ENCODE measurements at regions not wholly inside any gene's neighbourhood (a gene's known extent, or its start where the extent isn't known, plus 50 kb on each side); places are given as distances from the start of the nearest gene placed in this dataset.

GRCh38 chr12:62128175-62128975, 131.8 kb upstream of the USP15 start:
- Mint-ChIP-seq H3K9me3 (no peaks in the 10 kb centered on the region), H3K36me3 (no peaks in the 10 kb centered on the region), H3K27ac (no peak overlapping the region), H3K4me3 (no peak overlapping the region), H3K4me1 (no peaks in the 10 kb centered on the region), H3K27me3 (peaks cover 8% of the 10 kb centered on the region)
- CTCF ChIA-PET: interaction anchor here (1.0 kb wide), 1 partner anchor 65 kb away, joined by 3 read pairs; no protein-coding TSS in a partner anchor
- DNase-seq: no peak

GRCh38 chr12:62129291-62129690, 130.9 kb upstream of the USP15 start:
- CTCF ChIA-PET: no interaction called here
- peaks cover 4% of the 10 kb centered on the region for H3K27me3 Mint-ChIP-seq

DNA sequence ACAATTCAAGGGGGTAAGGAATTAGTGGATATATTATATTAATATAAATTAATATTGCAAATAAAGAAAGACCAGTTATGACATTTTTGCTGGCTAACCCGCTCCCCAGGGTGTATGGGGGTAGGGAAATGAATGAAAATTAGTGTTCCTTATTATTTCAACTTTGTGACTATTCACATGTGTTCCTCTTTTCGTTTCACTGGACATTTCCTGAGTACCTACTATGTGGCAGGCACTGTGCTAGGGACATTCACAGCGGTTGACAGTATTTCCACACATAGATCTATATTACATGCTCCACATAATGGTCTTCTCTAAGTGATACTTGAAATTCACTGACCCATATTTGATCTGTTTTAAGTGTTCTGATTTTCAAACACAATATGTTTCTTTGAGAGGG, 129.8 kb upstream of the USP15 start:
- no peak overlapping the region for H3K4me3 Mint-ChIP-seq
- no peaks in the 10 kb centered on the region for H3K9me3 Mint-ChIP-seq
- no peak overlapping the region for H3K27ac Mint-ChIP-seq
- no peaks in the 10 kb centered on the region for H3K36me3 Mint-ChIP-seq
- no peaks in the 10 kb centered on the region for H3K4me1 Mint-ChIP-seq
- CTCF ChIA-PET: no interaction called here
- no peak for DNase-seq
- H3K27me3 Mint-ChIP-seq: peaks cover 4% of the 10 kb centered on the region

More at GRCh38 chr12:62129291-62129690, 130.9 kb upstream of the USP15 start:
- H3K27ac Mint-ChIP-seq: no peak overlapping the region
- H3K4me1 Mint-ChIP-seq: no peaks in the 10 kb centered on the region
- no peaks in the 10 kb centered on the region for H3K9me3 Mint-ChIP-seq
- no peak overlapping the region for H3K4me3 Mint-ChIP-seq
- no peaks in the 10 kb centered on the region for H3K36me3 Mint-ChIP-seq
- DNase-seq: no peak

DNA sequence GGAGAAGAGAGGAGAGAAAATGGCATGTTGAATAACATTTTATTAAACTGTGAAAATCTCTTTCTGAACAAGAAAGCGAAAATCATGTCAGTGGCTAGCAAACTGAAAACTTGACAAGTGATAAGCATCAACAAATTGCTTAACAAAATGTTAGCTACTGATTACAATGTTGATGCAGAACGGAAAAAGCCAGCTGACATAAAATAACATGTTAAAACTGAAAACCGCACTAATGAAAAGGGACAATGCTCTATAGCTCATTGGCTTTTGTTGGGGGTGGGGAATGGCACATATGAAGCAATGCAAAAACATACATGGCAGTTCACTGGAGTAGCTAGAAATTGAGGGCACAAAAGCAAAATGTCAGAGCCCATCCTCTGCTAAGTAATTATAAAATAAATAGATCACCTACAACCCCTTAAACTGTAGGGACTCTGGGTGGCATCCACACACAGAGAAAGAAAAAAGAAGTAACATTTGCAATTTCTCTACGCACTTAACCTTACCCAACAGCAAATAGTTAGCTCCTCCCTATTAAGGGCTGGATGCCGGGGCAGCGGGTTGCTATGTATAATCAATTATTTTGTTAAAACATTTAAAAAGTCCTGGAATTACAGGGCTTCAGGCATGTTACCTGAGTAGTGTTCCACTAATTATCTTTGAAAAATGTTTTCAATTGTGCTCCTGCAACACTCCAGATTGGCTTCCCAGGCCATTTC, 129.2 kb upstream of the USP15 start:
- H3K27me3 Mint-ChIP-seq: peaks cover 4% of the 10 kb centered on the region
- CTCF ChIA-PET: no interaction called here
- no peak overlapping the region for H3K4me3 Mint-ChIP-seq
- H3K4me1 Mint-ChIP-seq: no peaks in the 10 kb centered on the region
- no peak overlapping the region for H3K27ac Mint-ChIP-seq
- H3K36me3 Mint-ChIP-seq: no peaks in the 10 kb centered on the region
- DNase-seq: no peak
- H3K9me3 Mint-ChIP-seq: no peaks in the 10 kb centered on the region

GRCh38 chr12:62133440-62133839, 126.8 kb upstream of the USP15 start:
- H3K9me3 Mint-ChIP-seq: no peaks in the 10 kb centered on the region
- no peak overlapping the region for H3K4me3 Mint-ChIP-seq
- CTCF ChIA-PET: no interaction called here
- peaks cover 2% of the 10 kb centered on the region for H3K27me3 Mint-ChIP-seq
- no peak for DNase-seq
- H3K36me3 Mint-ChIP-seq: no peaks in the 10 kb centered on the region
- no peaks in the 10 kb centered on the region for H3K4me1 Mint-ChIP-seq
- H3K27ac Mint-ChIP-seq: no peak overlapping the region

DNA sequence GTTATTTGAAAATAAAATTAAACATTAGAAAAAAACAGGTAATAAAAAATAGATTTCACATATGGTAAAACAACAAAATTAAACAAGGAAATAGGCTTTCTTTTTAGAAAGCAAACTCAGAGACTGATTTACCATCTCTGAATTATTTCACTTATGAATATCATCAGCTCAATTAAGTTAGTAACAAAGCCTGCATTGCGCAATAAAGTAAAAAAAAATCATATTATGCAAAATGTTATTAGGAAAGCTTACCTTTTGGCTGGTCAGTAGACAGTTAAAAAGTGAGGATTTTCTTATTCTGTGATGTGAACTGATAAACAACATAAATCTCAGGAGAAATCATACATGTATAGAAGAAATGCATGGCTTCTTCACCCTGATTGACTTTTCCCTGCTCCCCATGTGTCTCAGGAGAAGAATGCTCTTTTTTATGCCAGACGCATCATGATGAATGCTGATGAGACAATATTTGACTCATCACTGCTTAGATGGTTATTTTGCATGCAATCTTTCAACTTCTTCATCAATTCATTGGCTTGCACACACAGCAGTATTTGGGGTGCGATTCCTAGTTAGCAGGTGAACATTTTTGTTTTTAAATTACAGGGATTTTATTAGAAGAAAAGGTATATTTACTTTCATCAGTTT, 124.5 kb upstream of the USP15 start:
- Mint-ChIP-seq H3K27me3 (no peaks in the 10 kb centered on the region), H3K9me3 (no peaks in the 10 kb centered on the region), H3K4me3 (no peak overlapping the region), H3K36me3 (no peaks in the 10 kb centered on the region), H3K27ac (no peak overlapping the region), H3K4me1 (no peaks in the 10 kb centered on the region)
- CTCF ChIA-PET: no interaction called here
- no peak for DNase-seq

DNA sequence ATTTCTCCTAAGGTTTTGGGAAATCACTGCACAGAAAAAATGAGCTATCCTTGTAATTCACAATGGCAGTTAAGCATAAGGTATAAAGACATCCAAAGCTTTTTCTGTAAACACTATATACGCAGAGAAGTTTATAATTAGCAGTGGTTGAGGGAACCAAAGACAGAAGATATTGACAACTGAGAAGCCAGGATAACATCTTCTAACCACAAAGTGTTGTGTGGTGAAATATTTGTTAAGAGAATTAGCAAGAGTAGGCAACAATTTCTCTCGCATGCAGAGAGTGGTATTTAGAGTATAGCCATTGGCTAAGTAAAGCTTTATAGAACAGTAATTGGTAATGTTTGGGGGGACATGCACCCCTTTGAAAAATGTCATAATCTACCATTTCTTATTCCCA, 123.7 kb upstream of the USP15 start:
- H3K36me3 Mint-ChIP-seq: no peaks in the 10 kb centered on the region
- H3K27ac Mint-ChIP-seq: no peak overlapping the region
- CTCF ChIA-PET: no interaction called here

GRCh38 chr12:62138527-62138926, 121.7 kb upstream of the USP15 start:
- Mint-ChIP-seq H3K27me3 (no peaks in the 10 kb centered on the region), H3K36me3 (no peaks in the 10 kb centered on the region), H3K9me3 (no peaks in the 10 kb centered on the region), H3K27ac (no peak overlapping the region), H3K4me1 (no peaks in the 10 kb centered on the region), H3K4me3 (no peak overlapping the region)
- CTCF ChIA-PET: no interaction called here
- no peak for DNase-seq

More for the DNA sequence above, 123.7 kb upstream of the USP15 start:
- Mint-ChIP-seq H3K4me1 (no peaks in the 10 kb centered on the region), H3K4me3 (no peak overlapping the region), H3K9me3 (no peaks in the 10 kb centered on the region), H3K27me3 (no peaks in the 10 kb centered on the region)
- no peak for DNase-seq

DNA sequence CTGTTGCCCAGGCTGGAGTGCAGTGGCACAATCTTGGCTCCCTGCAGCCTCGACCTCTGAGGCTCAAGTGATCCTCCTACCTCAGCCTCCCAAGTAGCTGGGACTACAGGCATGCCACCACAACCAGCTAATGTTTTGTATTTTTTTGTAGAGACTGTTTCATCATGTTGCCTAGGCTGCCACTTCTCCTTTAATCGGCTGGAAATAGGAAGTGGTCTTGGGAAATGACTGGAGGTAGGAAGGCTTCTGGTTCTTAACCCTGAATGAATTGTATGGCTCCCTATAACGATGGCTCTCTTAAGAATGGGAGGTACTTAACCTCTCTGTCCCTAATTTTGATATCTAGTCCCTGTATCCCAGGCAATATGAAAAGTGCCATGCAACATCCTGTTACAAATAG, 113.9 kb upstream of the USP15 start:
- H3K9me3 Mint-ChIP-seq: no peaks in the 10 kb centered on the region
- no peak overlapping the region for H3K4me3 Mint-ChIP-seq
- H3K4me1 Mint-ChIP-seq: no peaks in the 10 kb centered on the region
- H3K27ac Mint-ChIP-seq: no peak overlapping the region
- no peaks in the 10 kb centered on the region for H3K27me3 Mint-ChIP-seq
- CTCF ChIA-PET: no interaction called here
- DNase-seq: no peak
- H3K36me3 Mint-ChIP-seq: no peaks in the 10 kb centered on the region

- H3K9me3 Mint-ChIP-seq: no peaks in the 10 kb centered on the region
- no peak overlapping the region for H3K27ac Mint-ChIP-seq
- H3K27me3 Mint-ChIP-seq: no peaks in the 10 kb centered on the region
- CTCF ChIA-PET: no interaction called here
- H3K4me1 Mint-ChIP-seq: peaks cover 33% of the 10 kb centered on the region
- H3K36me3 Mint-ChIP-seq: peaks cover 4% of the 10 kb centered on the region
- DNase-seq: no peak
- H3K4me3 Mint-ChIP-seq: no peak overlapping the region
These were observed 102.2 kb upstream of the USP15 start for GRCh38 chr12:62158013-62158412.

GRCh38 chr12:62158461-62159360, 101.5 kb upstream of the USP15 start:
- H3K4me1 Mint-ChIP-seq: peaks cover 35% of the 10 kb centered on the region
- H3K4me3 Mint-ChIP-seq: no peak overlapping the region
- H3K27me3 Mint-ChIP-seq: no peaks in the 10 kb centered on the region
- peaks cover 4% of the 10 kb centered on the region for H3K36me3 Mint-ChIP-seq
- CTCF ChIA-PET: no interaction called here
- H3K9me3 Mint-ChIP-seq: no peaks in the 10 kb centered on the region
- DNase-seq: no peak
- H3K27ac Mint-ChIP-seq: peak overlapping the region; percentile 64

GRCh38 chr12:62162214-62162613, 98.0 kb upstream of the USP15 start:
- DNase-seq: no peak
- no peaks in the 10 kb centered on the region for H3K9me3 Mint-ChIP-seq
- no peak overlapping the region for H3K4me3 Mint-ChIP-seq
- H3K4me1 Mint-ChIP-seq: peaks cover 35% of the 10 kb centered on the region
- peaks cover 8% of the 10 kb centered on the region for H3K27me3 Mint-ChIP-seq
- CTCF ChIA-PET: no interaction called here
- H3K27ac Mint-ChIP-seq: no peak overlapping the region
- H3K36me3 Mint-ChIP-seq: peaks cover 4% of the 10 kb centered on the region

DNA sequence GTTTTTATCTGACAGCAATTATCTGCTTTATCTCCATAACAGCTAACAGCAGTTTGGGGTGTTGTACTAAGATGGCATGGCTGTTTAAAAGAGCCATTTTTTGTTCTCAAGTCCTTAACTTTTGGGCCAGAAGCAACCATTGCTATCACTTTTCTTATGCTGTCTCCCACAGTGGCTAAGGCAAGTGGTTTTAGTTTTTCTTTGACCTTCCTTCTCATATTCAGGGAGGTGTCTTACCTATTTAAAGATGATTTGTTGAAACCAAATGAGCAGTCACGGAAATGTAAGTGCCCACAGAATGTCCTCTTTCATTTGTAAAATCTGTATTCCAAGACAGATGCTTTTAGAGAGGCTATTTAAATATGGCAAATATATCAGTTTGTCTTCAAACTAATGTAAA, 96.8 kb upstream of the USP15 start:
- CTCF ChIA-PET: interaction anchor here (0.6 kb wide), 1 partner anchor 1602 kb away, joined by 3 read pairs; no protein-coding TSS in a partner anchor
- Mint-ChIP-seq H3K4me1 (peaks cover 32% of the 10 kb centered on the region), H3K36me3 (peaks cover 4% of the 10 kb centered on the region), H3K27me3 (peaks cover 8% of the 10 kb centered on the region), H3K4me3 (no peak overlapping the region), H3K9me3 (no peaks in the 10 kb centered on the region), H3K27ac (no peak overlapping the region)
- no peak for DNase-seq

GRCh38 chr12:62164036-62164435, 96.2 kb upstream of the USP15 start:
- H3K4me1 Mint-ChIP-seq: peaks cover 25% of the 10 kb centered on the region
- no peak overlapping the region for H3K4me3 Mint-ChIP-seq
- peaks cover 8% of the 10 kb centered on the region for H3K27me3 Mint-ChIP-seq
- no peaks in the 10 kb centered on the region for H3K9me3 Mint-ChIP-seq
- H3K36me3 Mint-ChIP-seq: peaks cover 1% of the 10 kb centered on the region
- CTCF ChIA-PET: no interaction called here
- no peak for DNase-seq
- no peak overlapping the region for H3K27ac Mint-ChIP-seq
